NT2/D1 (cell line): ENCODE measurements at regions not wholly inside any gene's neighbourhood (a gene's known extent, or its start where the extent isn't known, plus 50 kb on each side); places are given as distances from the start of the nearest gene placed in this dataset.
"Not testable (repeated sequence)": the region's sequence is repeated elsewhere in the genome, so short reads cannot be mapped to it uniquely, and the experiment has no call there.

ENCODE experiments used
- DNase-seq: peaks from one replicate; pipeline ENCODE4 v3.0.0-alpha.2; 2011; ENCODE audit warnings: low read depth, low spot score
- H3K27me3 ChIP-seq: 2 replicates; pipeline ENCODE4 v1.6.0; 2011; ENCODE audit warnings: mild to moderate bottlenecking; ENCODE audit not compliant: insufficient read length, insufficient read depth
- H3K36me3 ChIP-seq: 2 replicates; pipeline ENCODE4 v1.6.1; 2011; ENCODE audit warnings: mild to moderate bottlenecking, low read length, mixed read lengths; ENCODE audit not compliant: insufficient read depth, insufficient read length
- H3K4me1 ChIP-seq: 2 replicates; pipeline ENCODE4 v1.5.1; 2011; ENCODE audit not compliant: insufficient read depth, insufficient read length
- H3K4me3 ChIP-seq: 2 replicates; pipeline ENCODE4 v1.5.1; 2011; ENCODE audit warnings: low read depth; ENCODE audit not compliant: insufficient read length
- H3K9ac ChIP-seq: 2 replicates; pipeline ENCODE4 v1.6.0; 2011; ENCODE audit warnings: low read depth; ENCODE audit not compliant: insufficient read length
- H3K9me3 ChIP-seq: 2 replicates; pipeline ENCODE4 v1.5.1; 2011; ENCODE audit warnings: mild to moderate bottlenecking, low read length; ENCODE audit not compliant: insufficient read depth
- SUZ12 ChIP-seq: IDR thresholded peaks from 2 replicates; pipeline ENCODE4 v1.6.1; 2011; ENCODE audit not compliant: insufficient read length, insufficient read depth; ENCODE audit errors: extremely low read depth
- YY1 ChIP-seq: IDR thresholded peaks from 2 replicates; pipeline ENCODE4 v1.6.1; 2011; ENCODE audit not compliant: insufficient read length, insufficient read depth
- ZNF274 ChIP-seq: IDR thresholded peaks from 2 replicates; pipeline ENCODE4 v1.6.1; 2011; ENCODE audit warnings: mild to moderate bottlenecking, low read depth, low read length

DNA sequence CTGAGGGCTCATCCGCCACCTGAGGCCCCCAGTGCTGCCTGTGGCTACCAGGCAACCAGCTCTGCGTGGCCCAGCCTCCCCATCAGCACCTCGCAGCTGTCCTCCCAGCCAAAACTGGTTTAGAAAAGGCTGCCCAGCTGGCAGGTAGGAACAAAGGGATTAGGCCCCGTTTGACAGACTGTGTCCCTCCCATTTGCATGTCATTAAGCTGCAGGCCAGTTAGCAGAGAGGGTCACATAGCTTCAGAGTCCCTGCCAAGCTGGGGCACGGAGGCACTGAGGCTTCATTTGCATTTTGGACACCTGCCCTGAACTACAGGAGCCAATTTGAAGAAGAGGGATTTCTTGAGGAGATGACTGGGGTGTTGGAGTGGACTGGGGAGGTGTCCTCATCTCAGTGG lies 177.9 kb downstream of the TLE3 start:
- no peaks in the 10 kb centered on the region for H3K36me3 ChIP-seq
- H3K9me3 ChIP-seq = peaks cover 10% of the 10 kb centered on the region
- no peak overlapping the region for H3K9ac ChIP-seq
- peaks cover 2% of the 10 kb centered on the region for H3K27me3 ChIP-seq
- TF ChIP-seq ZNF274 (no peak), SUZ12 (no peak), YY1 (no peak)
- peaks cover 12% of the 10 kb centered on the region for H3K4me1 ChIP-seq
- DNase-seq = peak; percentile 59
- no peak overlapping the region for H3K4me3 ChIP-seq

DNA sequence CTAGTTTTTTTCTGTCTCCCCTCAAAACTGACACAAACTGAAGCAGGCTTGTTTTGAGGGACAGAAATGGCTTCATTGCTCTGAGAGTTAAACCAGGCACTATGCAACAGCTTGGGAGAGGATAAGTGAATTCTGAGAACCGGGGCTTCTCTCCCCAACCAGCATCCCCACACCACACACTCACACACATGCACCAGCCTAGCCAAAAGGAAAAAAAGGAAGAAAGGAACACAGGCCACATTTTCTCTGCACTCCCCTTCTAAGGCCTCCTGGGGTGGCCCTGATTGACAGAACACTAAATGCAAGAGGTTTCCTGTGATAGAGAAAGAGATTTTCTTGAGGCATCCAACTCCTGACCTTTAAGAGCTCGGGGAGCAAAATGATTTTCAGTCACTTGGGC lies 177.5 kb downstream of the TLE3 start:
- Histone ChIP-seq H3K9ac (no peak overlapping the region), H3K9me3 (peaks cover 14% of the 10 kb centered on the region), H3K36me3 (no peaks in the 10 kb centered on the region), H3K4me1 (peaks cover 12% of the 10 kb centered on the region), H3K4me3 (no peak overlapping the region), H3K27me3 (peaks cover 2% of the 10 kb centered on the region)
- TF ChIP-seq ZNF274 (no peak), SUZ12 (no peak), YY1 (no peak)
- no peak for DNase-seq

- H3K9me3 ChIP-seq = peaks cover 16% of the 10 kb centered on the region
- no peaks in the 10 kb centered on the region for H3K36me3 ChIP-seq
- H3K4me3 ChIP-seq = no peak overlapping the region
- TF ChIP-seq ZNF274 (no peak), YY1 (no peak), SUZ12 (no peak)
- peaks cover 2% of the 10 kb centered on the region for H3K27me3 ChIP-seq
- peaks cover 11% of the 10 kb centered on the region for H3K4me1 ChIP-seq
- H3K9ac ChIP-seq = no peak overlapping the region
- DNase-seq = no peak
These were observed 175.8 kb downstream of the TLE3 start for GRCh38 chr15:69921626-69922619.

DNA sequence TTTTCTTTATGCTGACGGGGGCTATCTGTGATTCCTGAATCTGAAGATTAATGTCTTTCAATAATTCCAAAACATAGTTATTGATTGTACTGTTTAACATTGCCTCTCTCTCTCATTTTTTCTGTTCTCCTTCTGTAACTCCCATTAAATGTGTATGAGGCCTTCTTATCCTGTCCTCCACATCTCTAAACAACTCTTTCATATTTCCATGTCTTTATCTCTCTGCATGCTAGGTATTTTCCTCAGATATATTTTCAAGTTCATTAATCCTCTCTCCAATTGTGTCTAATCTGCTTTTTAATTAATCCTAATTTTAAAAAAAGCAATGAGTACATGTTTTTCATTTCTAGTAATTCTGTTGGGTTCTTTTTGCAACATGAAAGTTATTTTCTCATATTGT lies 173.2 kb downstream of the TLE3 start:
- H3K36me3 ChIP-seq = no peaks in the 10 kb centered on the region
- no peak overlapping the region for H3K4me3 ChIP-seq

DNA sequence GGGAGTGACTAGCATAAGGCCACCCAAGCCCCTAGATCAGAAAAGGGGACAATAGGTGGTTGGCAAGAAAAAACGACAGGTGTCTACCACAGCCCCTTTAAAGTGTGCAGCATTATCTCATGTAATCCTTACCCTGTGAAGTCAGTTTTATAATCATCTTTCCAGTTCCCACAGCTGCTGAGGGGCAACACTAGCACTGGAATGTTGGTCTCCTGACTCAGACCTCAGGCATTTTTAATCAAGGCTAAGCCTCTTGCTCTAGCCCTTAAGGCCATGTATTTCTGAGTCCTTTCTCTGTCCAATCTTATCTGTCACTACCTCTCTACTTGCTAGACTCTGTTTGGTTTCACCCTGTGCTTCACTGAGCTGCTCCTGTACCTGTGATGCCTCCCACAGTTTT lies 171.7 kb downstream of the TLE3 start:
- Histone ChIP-seq H3K4me3 (no peak overlapping the region), H3K36me3 (no peaks in the 10 kb centered on the region), H3K9me3 (peaks cover 34% of the 10 kb centered on the region), H3K4me1 (peaks cover 2% of the 10 kb centered on the region), H3K27me3 (no peaks in the 10 kb centered on the region), H3K9ac (no peak overlapping the region)
- DNase-seq = no peak
- TF ChIP-seq ZNF274 (no peak), SUZ12 (no peak), YY1 (no peak)

More for the DNA sequence above, 173.2 kb downstream of the TLE3 start:
- no peak overlapping the region for H3K9ac ChIP-seq
- peaks cover 27% of the 10 kb centered on the region for H3K9me3 ChIP-seq
- TF ChIP-seq ZNF274 (no peak), YY1 (no peak), SUZ12 (no peak)
- H3K4me1 ChIP-seq = peaks cover 8% of the 10 kb centered on the region
- no peaks in the 10 kb centered on the region for H3K27me3 ChIP-seq
- no peak for DNase-seq

- TF ChIP-seq ZNF274 = no peak
- TF ChIP-seq SUZ12 = no peak
- TF ChIP-seq YY1 = no peak
- Histone ChIP-seq H3K27me3 (no peaks in the 10 kb centered on the region), H3K9me3 (peaks cover 34% of the 10 kb centered on the region), H3K36me3 (no peaks in the 10 kb centered on the region), H3K9ac (no peak overlapping the region), H3K4me1 (peaks cover 2% of the 10 kb centered on the region), H3K4me3 (no peak overlapping the region)
- no peak for DNase-seq
These were observed 171.0 kb downstream of the TLE3 start for GRCh38 chr15:69926721-69927120.

- peaks cover 33% of the 10 kb centered on the region for H3K9me3 ChIP-seq
- H3K9ac ChIP-seq, H3K4me3 ChIP-seq, H3K36me3 ChIP-seq, DNase-seq, H3K27me3 ChIP-seq, H3K4me1 ChIP-seq: not testable (repeated sequence)
These were observed 168.8 kb downstream of the TLE3 start for GRCh38 chr15:69928890-69929289.
